Ishikawa (cell line): ENCODE measurements at regions not wholly inside any gene's neighbourhood (a gene's known extent, or its start where the extent isn't known, plus 50 kb on each side); places are given as distances from the start of the nearest gene placed in this dataset.

Experiments
- CEBPB ChIP-seq: IDR thresholded peaks from 2 replicates; pipeline ENCODE4 v1.6.1; 2012
- CREB1 ChIP-seq: IDR thresholded peaks from 2 replicates; pipeline ENCODE4 v1.6.1; 2012; ENCODE audit warnings: low read depth
- EGR1 ChIP-seq: IDR thresholded peaks from 2 replicates; pipeline ENCODE4 v1.6.1; 2012
- EP300 ChIP-seq: IDR thresholded peaks from 2 replicates; pipeline ENCODE4 v1.6.1; 2012; ENCODE audit warnings: borderline replicate concordance
- FOXM1 ChIP-seq: IDR thresholded peaks from 2 replicates; pipeline ENCODE4 v1.6.1; 2012; ENCODE audit warnings: low read depth, borderline replicate concordance
- NFIC ChIP-seq: IDR thresholded peaks from 2 replicates; pipeline ENCODE4 v1.6.1; 2012
- RAD21 ChIP-seq: IDR thresholded peaks from 2 replicates; pipeline ENCODE4 v1.6.1; 2012; ENCODE audit warnings: low read depth
- TAF1 ChIP-seq: IDR thresholded peaks from 2 replicates; pipeline ENCODE4 v1.6.1; 2012; ENCODE audit warnings: low read depth, mild to moderate bottlenecking
- TCF12 ChIP-seq: IDR thresholded peaks from 2 replicates; pipeline ENCODE4 v1.6.1; 2012; ENCODE audit warnings: low read depth
- TEAD4 ChIP-seq: IDR thresholded peaks from 2 replicates; pipeline ENCODE4 v1.6.1; 2012
- YY1 ChIP-seq: IDR thresholded peaks from 2 replicates; pipeline ENCODE4 v1.6.1; 2012; ENCODE audit warnings: low read depth
- ZBTB7A ChIP-seq: IDR thresholded peaks from 2 replicates; pipeline ENCODE4 v1.6.1; 2012; ENCODE audit warnings: low read depth
- TF ChIP-seq, protein P1 (sequence below): IDR thresholded peaks from 2 replicates; pipeline ENCODE4 v1.6.1; 2012
- TF ChIP-seq, protein P2 (sequence below): IDR thresholded peaks from 2 replicates; pipeline ENCODE4 v1.6.1; 2012
- TF ChIP-seq, protein P3 (sequence below): IDR thresholded peaks from 2 replicates; pipeline ENCODE4 v1.6.1; 2012; ENCODE audit warnings: low read depth, mild to moderate bottlenecking

DNA sequence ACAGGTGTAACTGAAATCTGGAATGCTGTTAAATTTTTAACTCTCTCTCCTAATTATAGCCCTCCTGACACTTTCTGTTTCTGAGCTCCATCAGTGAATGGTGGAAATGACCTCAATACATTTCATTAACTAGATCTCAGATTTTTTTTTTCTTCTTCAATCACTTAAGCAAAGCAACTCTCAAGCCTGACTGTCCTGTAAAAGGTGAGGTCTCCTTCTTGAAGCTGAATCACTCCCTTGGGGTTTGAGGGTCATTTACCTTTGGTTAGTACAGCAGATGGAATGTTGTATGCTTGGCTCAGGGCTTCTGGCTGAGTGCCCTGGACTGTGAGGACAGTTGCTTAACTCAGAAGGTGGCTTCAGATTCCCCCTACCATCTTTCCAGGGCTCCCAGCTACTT, 518.7 kb downstream of the PTPRC start:
- no peak for TF ChIP-seq EP300
- no peak for TF ChIP-seq CREB1
- no peak for TF ChIP-seq TEAD4
- TF ChIP-seq, protein P1, sequence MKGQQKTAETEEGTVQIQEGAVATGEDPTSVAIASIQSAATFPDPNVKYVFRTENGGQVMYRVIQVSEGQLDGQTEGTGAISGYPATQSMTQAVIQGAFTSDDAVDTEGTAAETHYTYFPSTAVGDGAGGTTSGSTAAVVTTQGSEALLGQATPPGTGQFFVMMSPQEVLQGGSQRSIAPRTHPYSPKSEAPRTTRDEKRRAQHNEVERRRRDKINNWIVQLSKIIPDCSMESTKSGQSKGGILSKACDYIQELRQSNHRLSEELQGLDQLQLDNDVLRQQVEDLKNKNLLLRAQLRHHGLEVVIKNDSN: no peak
- no peak for TF ChIP-seq TCF12
- TF ChIP-seq, protein P2, sequence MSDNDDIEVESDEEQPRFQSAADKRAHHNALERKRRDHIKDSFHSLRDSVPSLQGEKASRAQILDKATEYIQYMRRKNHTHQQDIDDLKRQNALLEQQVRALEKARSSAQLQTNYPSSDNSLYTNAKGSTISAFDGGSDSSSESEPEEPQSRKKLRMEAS: no peak
- no peak for TF ChIP-seq CEBPB
- no peak for TF ChIP-seq YY1
- no peak for TF ChIP-seq ZBTB7A
- no peak for TF ChIP-seq RAD21
- TF ChIP-seq NFIC: no peak
- TF ChIP-seq TAF1: no peak
- TF ChIP-seq EGR1: no peak
- TF ChIP-seq FOXM1: no peak
- TF ChIP-seq, protein P3, sequence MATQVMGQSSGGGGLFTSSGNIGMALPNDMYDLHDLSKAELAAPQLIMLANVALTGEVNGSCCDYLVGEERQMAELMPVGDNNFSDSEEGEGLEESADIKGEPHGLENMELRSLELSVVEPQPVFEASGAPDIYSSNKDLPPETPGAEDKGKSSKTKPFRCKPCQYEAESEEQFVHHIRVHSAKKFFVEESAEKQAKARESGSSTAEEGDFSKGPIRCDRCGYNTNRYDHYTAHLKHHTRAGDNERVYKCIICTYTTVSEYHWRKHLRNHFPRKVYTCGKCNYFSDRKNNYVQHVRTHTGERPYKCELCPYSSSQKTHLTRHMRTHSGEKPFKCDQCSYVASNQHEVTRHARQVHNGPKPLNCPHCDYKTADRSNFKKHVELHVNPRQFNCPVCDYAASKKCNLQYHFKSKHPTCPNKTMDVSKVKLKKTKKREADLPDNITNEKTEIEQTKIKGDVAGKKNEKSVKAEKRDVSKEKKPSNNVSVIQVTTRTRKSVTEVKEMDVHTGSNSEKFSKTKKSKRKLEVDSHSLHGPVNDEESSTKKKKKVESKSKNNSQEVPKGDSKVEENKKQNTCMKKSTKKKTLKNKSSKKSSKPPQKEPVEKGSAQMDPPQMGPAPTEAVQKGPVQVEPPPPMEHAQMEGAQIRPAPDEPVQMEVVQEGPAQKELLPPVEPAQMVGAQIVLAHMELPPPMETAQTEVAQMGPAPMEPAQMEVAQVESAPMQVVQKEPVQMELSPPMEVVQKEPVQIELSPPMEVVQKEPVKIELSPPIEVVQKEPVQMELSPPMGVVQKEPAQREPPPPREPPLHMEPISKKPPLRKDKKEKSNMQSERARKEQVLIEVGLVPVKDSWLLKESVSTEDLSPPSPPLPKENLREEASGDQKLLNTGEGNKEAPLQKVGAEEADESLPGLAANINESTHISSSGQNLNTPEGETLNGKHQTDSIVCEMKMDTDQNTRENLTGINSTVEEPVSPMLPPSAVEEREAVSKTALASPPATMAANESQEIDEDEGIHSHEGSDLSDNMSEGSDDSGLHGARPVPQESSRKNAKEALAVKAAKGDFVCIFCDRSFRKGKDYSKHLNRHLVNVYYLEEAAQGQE: no peak

DNA sequence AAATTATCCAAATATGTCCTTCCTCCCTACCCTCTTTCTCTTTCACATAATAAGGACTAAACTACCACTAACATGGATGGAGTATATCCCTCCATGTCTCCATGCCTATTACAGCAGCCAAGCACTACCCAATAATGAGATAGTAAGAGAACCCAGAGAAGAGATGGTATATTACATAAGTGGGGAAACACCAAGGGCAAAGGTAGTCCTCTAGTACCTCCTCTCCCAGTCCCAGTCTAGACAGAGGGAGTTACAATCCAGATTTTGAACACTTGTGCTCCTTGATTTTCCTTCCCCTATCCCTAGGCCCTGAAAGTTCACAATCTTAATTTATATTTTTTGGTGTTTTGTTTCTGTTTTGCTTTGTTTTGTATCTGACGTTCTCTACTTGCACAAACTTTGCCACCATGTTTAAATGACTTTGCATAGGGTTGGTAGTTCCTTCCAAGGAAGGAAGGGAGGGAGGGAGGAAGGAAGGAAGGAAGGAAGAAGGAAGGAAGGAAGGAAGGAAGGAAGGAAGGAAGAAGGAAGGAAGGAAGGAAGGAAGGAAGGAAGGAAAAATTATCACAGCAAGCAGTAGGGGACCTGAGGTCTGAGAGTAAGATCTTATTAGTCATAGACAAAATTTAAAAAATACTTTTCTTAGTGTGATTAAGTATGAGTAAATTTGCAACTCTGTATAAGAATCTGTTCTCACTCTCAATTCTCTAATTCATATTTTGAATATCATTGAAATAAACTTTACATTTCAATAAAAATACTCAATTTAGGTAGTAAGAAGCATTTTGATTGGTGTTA, 521.9 kb downstream of the PTPRC start:
- TF ChIP-seq YY1 (no peak), ZBTB7A (no peak), TCF12 (no peak), EP300 (no peak), EGR1 (no peak), RAD21 (no peak), TAF1 (no peak), CEBPB (no peak), CREB1 (no peak)
- TF ChIP-seq, protein P2: no peak

DNA sequence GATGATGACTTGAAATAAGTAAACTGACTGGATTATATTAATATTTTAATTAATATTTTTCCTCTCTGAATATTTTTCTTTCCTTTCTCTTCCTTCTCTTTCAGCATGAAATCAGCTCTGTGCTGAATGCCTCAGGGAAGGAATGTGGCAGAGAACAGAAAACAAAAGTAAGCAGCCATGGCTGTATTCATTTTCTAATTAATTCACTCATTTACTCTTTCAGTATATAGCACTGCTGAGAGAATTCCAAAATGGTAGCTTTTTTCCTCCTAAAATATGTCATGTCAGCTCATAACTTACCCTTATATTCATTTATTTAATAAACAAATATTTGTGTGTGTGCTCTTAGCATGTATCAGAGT, 522.5 kb downstream of the PTPRC start:
- TF ChIP-seq CREB1 (no peak), NFIC (no peak), CEBPB (no peak), EGR1 (no peak)

DNA sequence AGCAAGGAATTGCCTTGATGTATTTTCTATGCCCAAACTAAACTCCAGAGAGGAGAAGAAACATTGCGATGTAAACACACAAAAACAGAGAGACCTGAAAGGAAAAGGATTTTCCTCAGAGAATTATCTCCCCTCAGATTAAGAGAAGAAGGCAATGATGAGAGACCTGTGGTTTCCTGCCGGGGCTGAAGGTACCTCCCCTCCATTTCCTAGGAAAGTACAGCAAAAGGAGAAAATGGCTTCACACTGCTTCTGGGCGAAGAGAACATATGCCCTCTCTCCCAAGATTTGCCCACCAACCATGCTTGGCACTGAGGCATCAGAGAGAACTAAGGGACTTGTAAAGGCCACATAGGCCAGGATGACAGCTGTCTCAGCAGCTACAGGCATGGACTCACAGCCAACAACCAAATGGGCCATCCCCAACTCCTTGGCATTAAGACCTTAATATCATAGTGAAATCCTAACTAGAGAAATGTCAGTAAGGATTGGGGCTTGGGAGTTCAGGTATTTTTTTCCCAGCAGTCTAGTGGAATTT, 523.0 kb downstream of the PTPRC start:
- TF ChIP-seq RAD21 (no peak), CEBPB (no peak), TAF1 (no peak), NFIC (no peak), TEAD4 (no peak), TCF12 (no peak), CREB1 (no peak), YY1 (no peak), FOXM1 (no peak), EGR1 (no peak), EP300 (no peak), ZBTB7A (no peak)
- TF ChIP-seq, protein P2: no peak
- TF ChIP-seq, protein P1: no peak
- TF ChIP-seq, protein P3: no peak

DNA sequence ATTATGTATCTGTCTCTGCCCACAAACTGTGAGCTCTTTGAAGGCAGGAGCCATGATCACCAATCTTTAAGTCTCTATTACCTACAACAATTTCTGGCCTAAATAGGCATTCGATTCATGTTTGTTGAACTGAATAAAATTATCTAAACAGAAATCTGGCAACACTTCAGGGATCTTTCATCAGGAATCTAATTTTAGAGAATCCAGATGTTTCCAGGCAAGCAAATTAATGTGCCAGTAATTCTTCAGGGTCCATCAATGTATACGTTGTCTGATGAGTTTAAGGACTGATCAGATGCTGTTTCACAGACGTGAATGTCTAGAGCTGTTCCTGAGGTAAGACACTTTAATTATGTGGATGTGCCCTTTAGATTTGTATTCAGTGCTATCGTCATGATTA, 524.4 kb downstream of the PTPRC start:
- TF ChIP-seq TAF1: no peak

DNA sequence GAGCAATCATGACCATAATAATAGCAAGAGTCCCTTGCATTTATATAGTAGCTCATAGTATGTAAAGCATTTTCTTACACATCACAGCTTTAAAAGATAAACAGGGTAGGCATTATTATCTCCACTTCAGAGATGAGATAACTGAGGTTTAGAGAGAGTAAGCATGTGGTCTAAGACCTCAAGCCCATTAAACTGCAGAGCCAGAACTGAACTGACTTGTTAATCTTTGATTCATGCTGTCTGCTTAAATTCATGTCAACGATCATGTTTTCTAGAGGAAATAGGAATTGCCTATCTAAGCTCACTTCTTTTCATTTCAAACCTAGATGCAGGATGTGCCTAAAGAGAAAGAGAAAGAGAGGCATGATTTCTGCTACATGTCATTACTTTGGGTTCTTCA, 524.8 kb downstream of the PTPRC start:
- TF ChIP-seq YY1 (no peak), ZBTB7A (no peak), EGR1 (no peak), CEBPB (no peak), TAF1 (no peak), FOXM1 (no peak), TCF12 (no peak), TEAD4 (no peak)
